Cardiac fibroblast (primary cell): ENCODE measurements at regions not wholly inside any gene's neighbourhood (a gene's known extent, or its start where the extent isn't known, plus 50 kb on each side); places are given as distances from the start of the nearest gene placed in this dataset.
"Not testable (repeated sequence)": the region's sequence is repeated elsewhere in the genome, so short reads cannot be mapped to it uniquely, and the experiment has no call there.

Source experiments
- DNase-seq, 2 donors: peaks; one replicate each; pipeline versions ENCODE4 v3.0.0 to v3.0.0-alpha.2; 2010; ENCODE audit warnings: low read depth in 2 of 2
- H3K4me3 ChIP-seq, 2 donors: replicated peaks in 1 of 2; 1 replicate in 1 of 2; 2 replicates in 1 of 2; pipeline ENCODE4 v1.5.1; 2011; ENCODE audit warnings: low read depth in 2 of 2, low read length in 2 of 2, mild to moderate bottlenecking in 2 of 2, moderate library complexity in 1 of 2
- TF ChIP-seq, protein P1 (sequence below): IDR thresholded peaks from one replicate; pipeline ENCODE4 v1.5.1; 2011; ENCODE audit warnings: low read depth, mild to moderate bottlenecking, low read length, inconsistent platforms

DNA sequence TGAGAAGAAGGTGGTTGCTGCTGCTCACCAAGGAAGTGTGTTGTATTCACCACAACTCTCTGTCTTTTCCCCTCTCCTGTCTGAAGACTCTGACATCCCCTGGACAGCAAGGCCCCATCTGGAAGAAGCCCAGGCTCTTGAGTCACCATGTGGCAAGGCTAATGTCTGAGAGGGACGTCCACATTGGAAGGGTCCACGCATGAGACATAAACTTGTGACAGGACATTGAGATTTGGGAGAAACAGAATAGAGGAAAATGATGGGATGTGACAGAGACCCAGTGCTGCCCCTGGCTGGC is 176.5 kb downstream of the IRF8 start:
- TF ChIP-seq, protein P1, sequence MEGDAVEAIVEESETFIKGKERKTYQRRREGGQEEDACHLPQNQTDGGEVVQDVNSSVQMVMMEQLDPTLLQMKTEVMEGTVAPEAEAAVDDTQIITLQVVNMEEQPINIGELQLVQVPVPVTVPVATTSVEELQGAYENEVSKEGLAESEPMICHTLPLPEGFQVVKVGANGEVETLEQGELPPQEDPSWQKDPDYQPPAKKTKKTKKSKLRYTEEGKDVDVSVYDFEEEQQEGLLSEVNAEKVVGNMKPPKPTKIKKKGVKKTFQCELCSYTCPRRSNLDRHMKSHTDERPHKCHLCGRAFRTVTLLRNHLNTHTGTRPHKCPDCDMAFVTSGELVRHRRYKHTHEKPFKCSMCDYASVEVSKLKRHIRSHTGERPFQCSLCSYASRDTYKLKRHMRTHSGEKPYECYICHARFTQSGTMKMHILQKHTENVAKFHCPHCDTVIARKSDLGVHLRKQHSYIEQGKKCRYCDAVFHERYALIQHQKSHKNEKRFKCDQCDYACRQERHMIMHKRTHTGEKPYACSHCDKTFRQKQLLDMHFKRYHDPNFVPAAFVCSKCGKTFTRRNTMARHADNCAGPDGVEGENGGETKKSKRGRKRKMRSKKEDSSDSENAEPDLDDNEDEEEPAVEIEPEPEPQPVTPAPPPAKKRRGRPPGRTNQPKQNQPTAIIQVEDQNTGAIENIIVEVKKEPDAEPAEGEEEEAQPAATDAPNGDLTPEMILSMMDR: no peak
- no peak for DNase-seq
- no peak overlapping the region for H3K4me3 ChIP-seq

- DNase-seq: no peak
- no peak overlapping the region for H3K4me3 ChIP-seq
- TF ChIP-seq, protein P1: no peak
Observed at GRCh38 chr16:86075839-86076440, 177.0 kb downstream of the IRF8 start.

- DNase-seq: no peak
- no peak overlapping the region for H3K4me3 ChIP-seq
- TF ChIP-seq, protein P1: no peak
Observed at GRCh38 chr16:86076606-86077005, 177.6 kb downstream of the IRF8 start.

DNA sequence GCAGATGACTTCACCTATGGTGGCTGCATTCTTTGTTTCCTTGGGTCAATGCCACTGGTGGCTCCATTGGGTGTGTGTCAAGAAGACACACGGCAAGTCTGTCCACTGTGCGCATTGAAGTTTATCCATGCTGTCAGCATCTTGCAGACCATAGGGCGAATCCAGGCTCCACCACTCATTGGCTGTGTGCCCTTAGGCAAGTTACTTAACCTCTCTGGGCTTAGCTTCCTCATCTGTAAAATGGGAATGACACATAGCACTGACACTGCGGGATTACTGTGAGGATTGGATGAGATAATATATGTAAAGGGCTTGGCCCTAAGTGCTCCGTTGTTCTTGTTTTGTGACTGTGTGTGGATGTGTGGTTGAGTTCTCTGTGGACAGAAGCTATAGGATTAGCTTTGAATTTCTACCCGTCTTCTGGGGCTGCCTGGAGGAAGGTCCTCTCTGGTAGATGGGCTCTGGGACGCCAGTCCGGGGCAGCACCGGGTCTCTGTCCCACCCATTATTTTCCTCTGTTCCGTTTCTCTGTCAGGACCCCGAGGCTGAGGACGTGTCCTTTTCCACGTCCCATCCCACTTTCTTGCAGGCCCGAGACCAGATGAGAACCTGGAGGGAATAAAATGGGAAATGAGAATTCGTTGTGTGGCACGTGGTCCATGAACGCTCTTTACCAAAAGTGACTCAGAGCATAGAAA is 178.4 kb downstream of the IRF8 start:
- no peak overlapping the region for H3K4me3 ChIP-seq
- DNase-seq: no peak
- TF ChIP-seq, protein P1: no peak

DNA sequence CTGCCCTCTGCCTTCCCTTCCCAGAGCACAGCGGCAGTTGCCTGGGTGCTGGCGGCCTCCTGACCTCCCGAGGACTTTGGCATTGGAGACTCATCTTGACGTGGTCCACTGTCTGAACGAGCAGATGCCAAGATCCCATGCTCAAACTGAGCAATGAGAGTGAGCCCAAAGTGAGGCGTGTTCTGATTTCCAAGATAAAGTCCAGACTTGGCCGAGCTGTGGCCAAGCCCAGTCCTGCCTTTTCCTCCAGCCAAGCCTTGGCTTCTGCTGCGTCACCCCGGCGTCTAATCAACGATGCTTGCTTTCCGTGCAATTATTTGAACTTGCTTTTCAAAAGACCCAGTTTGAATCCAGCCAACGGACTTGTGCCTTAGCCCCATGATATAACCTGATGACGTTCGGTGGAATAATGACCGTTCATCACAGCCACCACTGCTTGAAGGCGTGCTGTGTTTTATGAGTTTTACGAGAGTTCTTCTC is 179.2 kb downstream of the IRF8 start:
- TF ChIP-seq, protein P1: no peak
- peak in 1 of 2 donors; percentile 7 for DNase-seq

GRCh38 chr16:86078711-86079110 is 179.7 kb downstream of the IRF8 start:
- not testable (repeated sequence) for DNase-seq, H3K4me3 ChIP-seq

More for the DNA sequence above, 179.2 kb downstream of the IRF8 start:
- no peak overlapping the region for H3K4me3 ChIP-seq

GRCh38 chr16:86079255-86079885 is 180.4 kb downstream of the IRF8 start:
- H3K4me3 ChIP-seq: no peak overlapping the region
- no peak for DNase-seq
- TF ChIP-seq, protein P1: no peak
